ACC112 (cell line): ENCODE measurements at regions not wholly inside any gene's neighbourhood (a gene's known extent, or its start where the extent isn't known, plus 50 kb on each side); places are given as distances from the start of the nearest gene placed in this dataset.

ENCODE experiments used
- H2AFZ ChIP-seq: fragments of 200-600 bp; sonication (generic); one replicate; pipeline ENCODE4 v1.6.0; 2017; ENCODE audit warnings: antibody characterized with exemption, low read length; ENCODE audit not compliant: unreplicated experiment
- H3K27ac ChIP-seq: fragments of 200-600 bp; sonication (generic); 2 replicates; pipeline ENCODE4 v1.5.1; 2014; ENCODE audit warnings: low read depth, mild to moderate bottlenecking, antibody characterized with exemption, low read length, moderate library complexity
- H3K27me3 ChIP-seq: fragments of 200-600 bp; sonication (generic); 2 replicates; pipeline ENCODE4 v1.6.1; 2014; ENCODE audit warnings: mild to moderate bottlenecking, antibody characterized with exemption, low read length, moderate library complexity, mixed read lengths; ENCODE audit not compliant: insufficient read depth
- H3K36me3 ChIP-seq: fragments of 200-600 bp; sonication (generic); 2 replicates; pipeline ENCODE4 v1.6.1; 2016; ENCODE audit warnings: mild to moderate bottlenecking, antibody characterized with exemption, low read length, moderate library complexity, mixed read lengths; ENCODE audit not compliant: insufficient read depth
- H3K4me1 ChIP-seq: fragments of 200-600 bp; sonication (generic); one replicate; pipeline ENCODE4 v1.6.1; 2016; ENCODE audit warnings: low read length, mixed read lengths; ENCODE audit not compliant: insufficient read depth, unreplicated experiment, control insufficient read depth
- H3K4me3 ChIP-seq: fragments of 200-600 bp; sonication (generic); 2 replicates; pipeline ENCODE4 v1.5.1; 2014; ENCODE audit warnings: mild to moderate bottlenecking, low read depth, low read length
- H3K79me2 ChIP-seq: fragments of 200-600 bp; sonication (generic); one replicate; pipeline ENCODE4 v1.6.0; 2016; ENCODE audit warnings: low read length; ENCODE audit not compliant: control insufficient read depth, unreplicated experiment, insufficient read depth

DNA sequence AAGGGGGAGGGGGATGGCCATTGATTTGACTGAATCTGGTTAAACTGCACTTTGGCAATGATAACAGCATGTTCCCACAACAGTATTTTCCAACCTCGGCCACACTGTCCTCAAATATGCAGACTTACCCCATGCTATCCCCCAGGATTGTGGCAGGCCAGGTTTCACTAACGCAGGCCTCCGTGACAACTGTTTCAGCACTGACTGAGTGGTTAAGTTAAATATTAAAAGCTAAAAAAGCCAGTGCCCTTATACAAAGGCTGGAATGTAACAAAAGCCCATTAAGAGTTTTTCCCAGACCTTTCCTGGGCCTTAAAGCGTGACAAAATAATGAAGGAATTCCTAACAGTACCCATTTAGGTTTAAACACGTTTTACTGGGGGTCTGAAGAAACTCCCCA lies 202.9 kb downstream of the USP25 start:
- Histone ChIP-seq H3K4me3 (no peak overlapping the region), H3K79me2 (no peaks in the 10 kb centered on the region), H3K36me3 (no peaks in the 10 kb centered on the region), H3K27me3 (no peaks in the 10 kb centered on the region), H2AFZ (no peak overlapping the region), H3K27ac (no peak overlapping the region), H3K4me1 (no peaks in the 10 kb centered on the region)

- Histone ChIP-seq H3K4me3 (no peak overlapping the region), H3K27me3 (no peaks in the 10 kb centered on the region), H3K79me2 (no peaks in the 10 kb centered on the region), H2AFZ (no peak overlapping the region), H3K27ac (no peak overlapping the region), H3K4me1 (no peaks in the 10 kb centered on the region), H3K36me3 (no peaks in the 10 kb centered on the region)
Observed at GRCh38 chr21:15935530-15935929, 205.7 kb downstream of the USP25 start.

DNA sequence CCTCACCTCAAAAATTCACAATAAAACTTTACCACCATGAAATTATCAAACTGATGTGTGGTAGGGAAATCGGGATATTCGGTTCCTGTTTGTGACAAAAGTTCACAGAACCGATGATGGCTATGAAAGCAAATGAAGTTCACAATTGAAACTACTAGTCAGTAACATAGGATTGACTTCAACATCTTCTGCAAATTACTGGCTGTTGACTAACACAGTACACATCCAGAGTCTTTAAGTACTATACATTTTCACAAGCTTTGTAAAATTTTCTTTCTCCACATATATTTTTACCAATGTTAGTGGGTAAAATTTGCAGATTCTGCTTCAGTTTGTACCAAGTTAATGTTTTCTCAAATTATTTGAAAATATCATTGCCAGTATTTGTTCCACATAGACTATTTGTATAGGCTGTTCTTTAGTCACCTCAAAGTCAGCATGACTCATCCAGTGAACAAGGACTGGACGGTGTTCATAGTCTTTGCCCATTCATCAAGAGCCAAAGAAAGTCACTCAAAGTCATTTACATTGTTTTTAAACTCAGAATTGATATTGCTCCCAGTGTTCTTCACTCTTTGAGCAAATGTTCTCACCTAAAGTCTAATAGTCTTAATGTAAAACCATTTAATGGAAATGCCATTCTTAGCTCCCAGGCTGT lies 213.4 kb downstream of the USP25 start:
- Histone ChIP-seq H2AFZ (no peak overlapping the region), H3K27me3 (no peaks in the 10 kb centered on the region), H3K4me3 (no peak overlapping the region), H3K79me2 (no peaks in the 10 kb centered on the region), H3K27ac (no peak overlapping the region), H3K4me1 (peaks cover 10% of the 10 kb centered on the region), H3K36me3 (no peaks in the 10 kb centered on the region)

DNA sequence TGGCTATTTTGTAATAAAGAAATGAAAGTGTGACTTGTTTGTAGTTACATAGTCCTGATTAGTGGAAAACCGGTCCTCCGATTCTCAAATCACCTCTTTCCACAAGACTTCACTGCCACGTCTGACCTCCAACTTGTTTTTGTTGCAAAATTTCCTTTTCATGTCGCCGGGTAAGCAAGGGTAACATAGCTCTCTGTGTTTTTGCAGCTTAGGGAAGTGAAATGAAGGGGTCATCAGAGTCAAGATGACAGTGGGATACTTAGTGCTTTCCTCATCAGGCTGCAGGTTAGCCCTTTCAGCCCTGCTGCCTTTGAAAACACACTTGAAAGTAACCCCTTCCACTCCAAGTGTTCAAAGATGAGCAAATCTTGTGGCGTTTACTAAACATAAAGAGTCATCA lies 217.9 kb downstream of the USP25 start:
- H3K36me3 ChIP-seq = no peaks in the 10 kb centered on the region
- H2AFZ ChIP-seq = no peak overlapping the region
- peaks cover 10% of the 10 kb centered on the region for H3K4me1 ChIP-seq
- H3K4me3 ChIP-seq = no peak overlapping the region
- no peaks in the 10 kb centered on the region for H3K79me2 ChIP-seq
- H3K27me3 ChIP-seq = no peaks in the 10 kb centered on the region
- H3K27ac ChIP-seq = no peak overlapping the region

DNA sequence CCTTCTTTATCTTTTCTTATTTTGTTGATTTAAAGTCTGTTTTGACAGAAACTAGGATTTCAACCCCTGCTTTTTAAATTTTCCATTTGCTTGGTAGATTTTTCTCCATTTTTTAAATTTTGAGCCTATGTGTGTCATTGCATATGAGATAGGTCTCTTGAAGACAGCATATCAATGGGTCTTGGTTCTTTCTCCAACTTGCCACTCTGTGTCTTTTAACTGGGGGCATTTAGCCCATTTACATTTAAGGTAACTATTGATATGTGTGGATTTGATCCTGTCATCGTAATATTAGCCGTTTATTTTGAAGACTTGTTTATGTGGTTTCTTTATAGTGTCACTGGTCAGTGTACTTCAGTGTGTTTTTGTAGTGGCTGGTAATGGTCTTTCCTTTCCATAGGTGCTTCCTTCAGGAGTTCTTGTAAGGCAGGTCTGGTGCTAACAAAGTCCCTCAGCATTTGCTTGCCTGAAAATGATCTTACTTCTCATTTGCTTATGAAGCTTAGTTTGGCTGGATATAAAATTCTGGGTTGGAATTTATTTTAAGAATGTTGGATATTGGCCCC lies 223.9 kb downstream of the USP25 start:
- H3K4me1 ChIP-seq = no peaks in the 10 kb centered on the region
- no peaks in the 10 kb centered on the region for H3K27me3 ChIP-seq
- H3K36me3 ChIP-seq = no peaks in the 10 kb centered on the region
- no peak overlapping the region for H3K27ac ChIP-seq
- no peak overlapping the region for H3K4me3 ChIP-seq
- H2AFZ ChIP-seq = no peak overlapping the region
- no peaks in the 10 kb centered on the region for H3K79me2 ChIP-seq

- H3K36me3 ChIP-seq = no peaks in the 10 kb centered on the region
- peaks cover 9% of the 10 kb centered on the region for H3K4me1 ChIP-seq
- H2AFZ ChIP-seq = no peak overlapping the region
- H3K79me2 ChIP-seq = no peaks in the 10 kb centered on the region
- no peak overlapping the region for H3K4me3 ChIP-seq
- no peak overlapping the region for H3K27ac ChIP-seq
- H3K27me3 ChIP-seq = no peaks in the 10 kb centered on the region
Observed at GRCh38 chr21:15964236-15964855, 234.6 kb downstream of the USP25 start.

- H3K27me3 ChIP-seq = no peaks in the 10 kb centered on the region
- peaks cover 11% of the 10 kb centered on the region for H3K4me1 ChIP-seq
- H3K79me2 ChIP-seq = no peaks in the 10 kb centered on the region
- no peak overlapping the region for H2AFZ ChIP-seq
- no peaks in the 10 kb centered on the region for H3K36me3 ChIP-seq
- H3K27ac ChIP-seq = no peak overlapping the region
- H3K4me3 ChIP-seq = no peak overlapping the region
Observed at GRCh38 chr21:15966231-15966630, 236.4 kb downstream of the USP25 start.

DNA sequence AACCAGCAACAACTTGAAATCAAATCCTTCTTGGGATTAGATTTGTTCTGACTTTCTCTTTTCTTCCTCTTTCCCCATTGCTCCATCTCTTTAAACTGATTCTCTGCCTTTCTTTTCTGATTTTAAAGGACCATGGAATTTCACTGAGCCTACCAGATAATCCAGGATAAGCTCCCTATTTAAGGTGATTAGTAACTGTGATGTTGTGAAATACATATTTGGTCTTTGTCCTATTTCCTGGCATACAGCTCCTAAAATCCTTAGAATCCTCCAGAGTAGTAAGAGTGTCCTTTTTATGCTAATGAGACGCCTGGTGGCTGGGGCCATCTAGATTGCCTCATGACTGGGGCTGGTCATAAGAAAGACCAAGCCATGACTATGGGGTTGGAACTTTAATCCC lies 236.9 kb downstream of the USP25 start:
- peaks cover 11% of the 10 kb centered on the region for H3K4me1 ChIP-seq
- H3K4me3 ChIP-seq = no peak overlapping the region
- H3K27ac ChIP-seq = no peak overlapping the region
- H2AFZ ChIP-seq = no peak overlapping the region
- no peaks in the 10 kb centered on the region for H3K27me3 ChIP-seq
- no peaks in the 10 kb centered on the region for H3K79me2 ChIP-seq
- H3K36me3 ChIP-seq = no peaks in the 10 kb centered on the region

DNA sequence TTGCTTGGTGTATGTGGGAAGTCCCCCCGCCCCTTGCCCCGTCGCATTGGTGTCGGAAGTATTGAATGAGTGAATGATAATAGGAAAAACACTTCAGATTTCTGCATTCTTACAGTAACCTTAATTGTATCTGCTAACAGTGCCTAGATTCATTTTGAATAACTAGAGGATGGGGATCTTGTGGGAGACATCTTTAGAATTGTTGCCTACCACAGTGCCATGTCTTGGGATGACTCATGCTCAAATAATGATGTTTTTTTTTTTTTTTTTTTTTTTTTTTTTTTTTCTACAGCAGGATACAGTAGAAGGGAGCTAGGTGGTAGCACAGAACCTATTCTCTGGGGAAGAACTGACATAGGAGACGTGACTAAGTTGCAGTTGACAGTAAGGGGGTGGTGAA lies 237.9 kb downstream of the USP25 start:
- no peaks in the 10 kb centered on the region for H3K79me2 ChIP-seq
- H3K27me3 ChIP-seq = no peaks in the 10 kb centered on the region
- H3K27ac ChIP-seq = no peak overlapping the region
- H3K4me3 ChIP-seq = no peak overlapping the region
- no peaks in the 10 kb centered on the region for H3K36me3 ChIP-seq
- peaks cover 11% of the 10 kb centered on the region for H3K4me1 ChIP-seq
- no peak overlapping the region for H2AFZ ChIP-seq

DNA sequence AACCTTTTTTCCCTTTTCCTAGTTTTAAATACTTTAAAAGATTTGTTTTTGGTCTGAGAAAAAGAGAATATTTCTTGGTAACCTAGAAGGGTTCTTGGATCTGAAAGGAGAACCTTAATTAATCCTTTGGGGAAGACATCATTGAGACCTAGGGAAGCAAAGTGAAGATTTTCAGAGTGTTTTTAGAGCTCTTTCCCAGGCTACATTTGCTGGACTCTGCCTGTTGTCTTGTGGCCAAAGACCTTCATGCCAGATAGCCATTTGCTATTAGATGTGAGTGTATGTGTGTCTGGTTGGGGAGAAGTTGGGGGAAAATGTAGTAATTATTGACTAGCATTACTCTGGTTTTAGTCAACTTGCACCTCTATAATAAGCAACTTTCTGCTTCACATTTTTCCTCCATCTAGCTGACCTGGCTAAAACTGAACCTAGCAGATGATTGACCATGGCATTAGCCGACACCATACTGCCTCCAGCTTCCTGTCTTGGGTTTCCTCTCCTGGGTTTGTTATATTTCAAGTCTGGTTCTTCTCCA lies 239.1 kb downstream of the USP25 start:
- Histone ChIP-seq H3K4me3 (no peak overlapping the region), H2AFZ (no peak overlapping the region), H3K27ac (no peak overlapping the region), H3K27me3 (no peaks in the 10 kb centered on the region), H3K79me2 (no peaks in the 10 kb centered on the region), H3K4me1 (peaks cover 11% of the 10 kb centered on the region), H3K36me3 (no peaks in the 10 kb centered on the region)

GRCh38 chr21:15976807-15977206 lies 247.0 kb downstream of the USP25 start:
- Histone ChIP-seq H3K4me3 (no peak overlapping the region), H3K79me2 (no peaks in the 10 kb centered on the region), H3K27me3 (no peaks in the 10 kb centered on the region), H3K36me3 (no peaks in the 10 kb centered on the region), H3K4me1 (no peaks in the 10 kb centered on the region), H3K27ac (no peak overlapping the region), H2AFZ (peak overlapping the region; percentile 45)
